ENCODE measurements at regions not wholly inside any gene's neighbourhood (a gene's known extent, or its start where the extent isn't known, plus 50 kb on each side); places are given as distances from the start of the nearest gene placed in this dataset.

DNA sequence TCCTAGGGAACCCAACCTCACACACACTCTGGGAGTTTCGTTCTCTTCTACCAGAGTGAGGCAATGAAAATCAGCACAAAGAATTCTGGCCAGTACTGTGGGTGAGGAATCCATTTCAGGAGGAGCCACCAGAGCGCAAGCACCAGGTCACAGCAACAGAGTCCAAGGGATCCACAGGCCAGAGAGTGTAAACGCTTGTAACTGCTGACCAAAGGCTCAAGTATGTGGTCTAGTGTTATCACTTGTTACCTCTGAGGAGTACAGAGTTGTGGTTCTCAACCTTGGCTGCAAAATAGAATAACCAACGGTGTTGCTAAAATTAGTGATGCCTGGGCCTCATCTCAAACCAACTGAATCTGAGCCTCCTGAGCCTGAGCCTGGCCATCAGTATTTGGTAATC, 152.5 kb upstream of the ZNF366 start:
- H2AFZ ChIP-seq (ENCODE audit: low read depth, low read length), result no peak overlapping the region
- no peak overlapping the region for H3K9ac ChIP-seq (ENCODE audit: low read length)
- H3K27me3 ChIP-seq (ENCODE audit: insufficient read depth, low read depth, low read length), result no peaks in the 10 kb centered on the region

DNA sequence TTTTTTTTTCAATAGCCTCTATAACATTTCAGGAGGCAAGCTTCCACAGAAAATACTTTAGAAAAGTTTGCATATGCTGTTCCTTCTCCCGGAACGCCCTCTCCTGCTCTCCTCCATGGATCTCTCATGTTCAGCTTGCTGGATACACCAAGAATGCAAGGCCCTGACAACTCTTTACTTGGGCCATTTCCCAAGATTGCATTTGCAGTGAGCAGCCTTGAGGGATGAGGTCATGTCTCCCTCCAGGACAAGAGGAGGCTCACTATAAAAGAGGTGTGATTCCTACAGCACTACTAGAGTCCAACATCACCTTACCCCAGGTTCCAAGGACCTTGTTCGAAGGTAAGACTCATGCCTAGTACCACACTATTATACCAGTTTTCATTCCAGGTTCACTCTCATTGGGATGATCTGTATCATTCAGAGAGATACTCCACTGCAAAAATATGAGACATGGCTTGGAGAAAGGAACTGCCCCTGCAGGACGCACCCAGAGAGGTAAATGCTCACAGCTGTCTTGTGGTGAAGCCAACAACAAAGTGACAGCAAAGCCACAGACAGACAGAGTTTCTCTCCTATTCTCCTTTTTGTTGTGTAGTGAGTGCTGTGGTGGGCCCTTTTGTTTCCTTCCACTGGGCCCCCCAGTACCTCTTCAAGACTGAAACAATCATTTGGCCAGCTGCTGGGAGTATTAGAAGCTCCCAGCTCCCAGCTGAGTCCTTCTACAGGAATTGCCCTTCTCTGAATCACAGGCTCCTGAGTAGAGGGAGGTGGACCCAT, 151.7 kb upstream of the ZNF366 start:
- no peak overlapping the region for H3K4me3 ChIP-seq (ENCODE audit: low read length)
- no peaks in the 10 kb centered on the region for H3K79me2 ChIP-seq (replicated peaks; ENCODE audit: insufficient read depth, low read length)
- no peaks in the 10 kb centered on the region for H4K20me1 ChIP-seq (ENCODE audit: insufficient read depth)
- H2AFZ ChIP-seq (ENCODE audit: low read depth, low read length), result no peak overlapping the region
- no peak overlapping the region for H3K4me2 ChIP-seq (ENCODE audit: low read length)
- H3K27me3 ChIP-seq (ENCODE audit: insufficient read depth, low read depth, low read length), result no peaks in the 10 kb centered on the region
- H3K36me3 ChIP-seq (ENCODE audit: insufficient read depth, low read length), result no peaks in the 10 kb centered on the region
- H3K9me2 ChIP-seq (ENCODE audit: insufficient read depth, low read length), result no peaks in the 10 kb centered on the region
- TF ChIP-seq TAF1 (IDR thresholded peaks at IDR 0.05; ENCODE audit: low read depth), result no peak
- TF ChIP-seq, protein P1, sequence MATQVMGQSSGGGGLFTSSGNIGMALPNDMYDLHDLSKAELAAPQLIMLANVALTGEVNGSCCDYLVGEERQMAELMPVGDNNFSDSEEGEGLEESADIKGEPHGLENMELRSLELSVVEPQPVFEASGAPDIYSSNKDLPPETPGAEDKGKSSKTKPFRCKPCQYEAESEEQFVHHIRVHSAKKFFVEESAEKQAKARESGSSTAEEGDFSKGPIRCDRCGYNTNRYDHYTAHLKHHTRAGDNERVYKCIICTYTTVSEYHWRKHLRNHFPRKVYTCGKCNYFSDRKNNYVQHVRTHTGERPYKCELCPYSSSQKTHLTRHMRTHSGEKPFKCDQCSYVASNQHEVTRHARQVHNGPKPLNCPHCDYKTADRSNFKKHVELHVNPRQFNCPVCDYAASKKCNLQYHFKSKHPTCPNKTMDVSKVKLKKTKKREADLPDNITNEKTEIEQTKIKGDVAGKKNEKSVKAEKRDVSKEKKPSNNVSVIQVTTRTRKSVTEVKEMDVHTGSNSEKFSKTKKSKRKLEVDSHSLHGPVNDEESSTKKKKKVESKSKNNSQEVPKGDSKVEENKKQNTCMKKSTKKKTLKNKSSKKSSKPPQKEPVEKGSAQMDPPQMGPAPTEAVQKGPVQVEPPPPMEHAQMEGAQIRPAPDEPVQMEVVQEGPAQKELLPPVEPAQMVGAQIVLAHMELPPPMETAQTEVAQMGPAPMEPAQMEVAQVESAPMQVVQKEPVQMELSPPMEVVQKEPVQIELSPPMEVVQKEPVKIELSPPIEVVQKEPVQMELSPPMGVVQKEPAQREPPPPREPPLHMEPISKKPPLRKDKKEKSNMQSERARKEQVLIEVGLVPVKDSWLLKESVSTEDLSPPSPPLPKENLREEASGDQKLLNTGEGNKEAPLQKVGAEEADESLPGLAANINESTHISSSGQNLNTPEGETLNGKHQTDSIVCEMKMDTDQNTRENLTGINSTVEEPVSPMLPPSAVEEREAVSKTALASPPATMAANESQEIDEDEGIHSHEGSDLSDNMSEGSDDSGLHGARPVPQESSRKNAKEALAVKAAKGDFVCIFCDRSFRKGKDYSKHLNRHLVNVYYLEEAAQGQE (IDR thresholded peaks at IDR 0.05; ENCODE audit: borderline replicate concordance), result no peak
- H3F3A ChIP-seq (ENCODE audit: insufficient read depth, low read length, poor library complexity, severe bottlenecking), result no peaks in the 10 kb centered on the region
- H3K27ac ChIP-seq (ENCODE audit: low read length), result no peak overlapping the region
- H3K9me3 ChIP-seq (ENCODE audit: low read length), result no peaks in the 10 kb centered on the region
- H3K9ac ChIP-seq (ENCODE audit: low read length), result no peak overlapping the region

More for the DNA sequence above, 152.5 kb upstream of the ZNF366 start:
- no peaks in the 10 kb centered on the region for H3K36me3 ChIP-seq (ENCODE audit: insufficient read depth, low read length)
- no peaks in the 10 kb centered on the region for H4K20me1 ChIP-seq (ENCODE audit: insufficient read depth)
- TF ChIP-seq, protein P1 (IDR thresholded peaks at IDR 0.05; ENCODE audit: borderline replicate concordance), result no peak
- TF ChIP-seq, protein P2, sequence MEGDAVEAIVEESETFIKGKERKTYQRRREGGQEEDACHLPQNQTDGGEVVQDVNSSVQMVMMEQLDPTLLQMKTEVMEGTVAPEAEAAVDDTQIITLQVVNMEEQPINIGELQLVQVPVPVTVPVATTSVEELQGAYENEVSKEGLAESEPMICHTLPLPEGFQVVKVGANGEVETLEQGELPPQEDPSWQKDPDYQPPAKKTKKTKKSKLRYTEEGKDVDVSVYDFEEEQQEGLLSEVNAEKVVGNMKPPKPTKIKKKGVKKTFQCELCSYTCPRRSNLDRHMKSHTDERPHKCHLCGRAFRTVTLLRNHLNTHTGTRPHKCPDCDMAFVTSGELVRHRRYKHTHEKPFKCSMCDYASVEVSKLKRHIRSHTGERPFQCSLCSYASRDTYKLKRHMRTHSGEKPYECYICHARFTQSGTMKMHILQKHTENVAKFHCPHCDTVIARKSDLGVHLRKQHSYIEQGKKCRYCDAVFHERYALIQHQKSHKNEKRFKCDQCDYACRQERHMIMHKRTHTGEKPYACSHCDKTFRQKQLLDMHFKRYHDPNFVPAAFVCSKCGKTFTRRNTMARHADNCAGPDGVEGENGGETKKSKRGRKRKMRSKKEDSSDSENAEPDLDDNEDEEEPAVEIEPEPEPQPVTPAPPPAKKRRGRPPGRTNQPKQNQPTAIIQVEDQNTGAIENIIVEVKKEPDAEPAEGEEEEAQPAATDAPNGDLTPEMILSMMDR (IDR thresholded peaks at IDR 0.05; ENCODE audit: poor library complexity, severe bottlenecking), result no peak
- no peak for TF ChIP-seq SMC3 (conservative IDR thresholded peaks at IDR 0.05; ENCODE audit: poor library complexity)
- no peak for TF ChIP-seq POLR2AphosphoS5 (IDR thresholded peaks at IDR 0.05)
- no peak for TF ChIP-seq RAD21 (conservative IDR thresholded peaks at IDR 0.05)
- no peak for TF ChIP-seq TAF1 (IDR thresholded peaks at IDR 0.05; ENCODE audit: low read depth)
- TF ChIP-seq EZH2 (IDR thresholded peaks at IDR 0.05; ENCODE audit: borderline replicate concordance, insufficient read depth, low read length, poor library complexity, severe bottlenecking), result no peak
- no peak for TF ChIP-seq EP300 (conservative IDR thresholded peaks at IDR 0.05; ENCODE audit: poor library complexity, severe bottlenecking)
- TF ChIP-seq MXI1 (conservative IDR thresholded peaks at IDR 0.05; ENCODE audit: poor library complexity, severe bottlenecking), result no peak
- H3F3A ChIP-seq (ENCODE audit: insufficient read depth, low read length, poor library complexity, severe bottlenecking), result no peaks in the 10 kb centered on the region
- H3K9me2 ChIP-seq (ENCODE audit: insufficient read depth, low read length), result no peaks in the 10 kb centered on the region
- no peaks in the 10 kb centered on the region for H3K9me3 ChIP-seq (ENCODE audit: low read length)
- no peak overlapping the region for H3K4me2 ChIP-seq (ENCODE audit: low read length)
- H3K27ac ChIP-seq (ENCODE audit: low read length), result no peak overlapping the region
- no peak overlapping the region for H3K4me3 ChIP-seq (ENCODE audit: low read length)
- no peaks in the 10 kb centered on the region for H3K79me2 ChIP-seq (replicated peaks; ENCODE audit: insufficient read depth, low read length)

All from neural cell (in vitro differentiated cells).